HG03039 (cell line): ENCODE measurements at regions not wholly inside any gene's neighbourhood (a gene's known extent, or its start where the extent isn't known, plus 50 kb on each side); places are given as distances from the start of the nearest gene placed in this dataset.

Source experiments
- ATAC-seq: cut with Tn5 transposase; IDR thresholded peaks from one replicate; pipeline ENCODE4 v1.9.1; 2021; ENCODE audit warnings: mild to moderate bottlenecking, moderate library complexity; ENCODE audit not compliant: unreplicated experiment

DNA sequence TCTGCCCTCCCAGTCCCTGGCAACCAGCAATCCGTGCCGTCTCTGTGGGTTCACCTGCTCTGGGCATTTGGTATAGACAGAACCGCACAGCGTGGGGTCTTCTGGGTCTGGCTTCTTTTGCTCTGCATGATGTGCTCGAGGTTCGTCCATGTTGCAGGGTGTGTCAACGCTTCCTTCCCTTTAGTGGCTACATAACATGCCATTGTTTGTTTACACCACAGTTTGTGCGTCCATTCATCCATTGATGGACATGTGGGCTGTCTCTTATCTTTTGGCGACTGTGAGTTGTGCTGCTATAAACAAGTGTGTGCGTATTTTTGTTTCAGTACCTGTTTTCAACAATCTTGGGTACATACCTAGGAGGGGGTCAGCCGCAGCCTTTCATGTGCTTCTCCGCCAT, 149.5 kb upstream of the RPS6KA2 start:
- no peak for ATAC-seq

- ATAC-seq, result no peak
Observed at GRCh38 chr6:166775923-166776220, 148.8 kb upstream of the RPS6KA2 start.

- ATAC-seq, result no peak
Observed at GRCh38 chr6:166775180-166775922, 148.3 kb upstream of the RPS6KA2 start.

DNA sequence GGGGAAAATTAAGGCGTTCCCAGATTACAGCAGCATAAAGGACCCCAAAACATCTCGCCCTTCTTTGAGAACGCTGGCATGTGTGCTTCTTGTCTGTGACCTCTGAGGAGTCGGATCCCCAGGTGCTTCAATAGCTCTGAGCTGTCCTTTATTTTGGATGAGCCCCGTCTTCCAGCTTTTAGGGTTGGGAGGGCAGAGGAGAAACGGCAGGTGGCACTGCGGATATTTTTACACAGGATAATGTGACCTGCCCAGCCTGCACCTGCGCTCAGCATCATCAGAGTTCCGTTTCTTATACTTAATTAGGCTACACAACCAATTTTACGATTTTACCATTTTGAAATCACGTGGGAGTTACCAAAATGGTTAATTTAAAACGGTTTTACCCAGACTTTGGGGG, 147.7 kb upstream of the RPS6KA2 start:
- no peak for ATAC-seq

DNA sequence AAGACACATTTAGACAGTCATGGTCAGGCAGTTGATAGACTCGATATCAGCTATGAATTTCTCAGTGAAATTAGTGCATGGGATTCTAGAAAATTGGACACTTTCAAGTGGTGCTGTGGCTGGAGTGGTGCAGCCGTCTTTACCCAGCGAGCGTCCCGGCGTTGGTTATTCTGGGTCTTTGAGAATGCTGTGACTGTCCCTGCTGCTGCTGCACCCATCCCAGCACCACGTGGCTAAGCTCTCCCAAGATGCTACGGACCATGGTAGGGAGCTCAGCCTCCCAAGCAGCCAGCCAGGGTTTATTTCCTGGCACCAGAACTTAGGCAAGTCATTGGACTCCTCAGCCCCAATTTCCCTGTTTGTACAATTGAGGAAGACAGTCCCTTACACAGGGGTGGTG, 147.2 kb upstream of the RPS6KA2 start:
- no peak for ATAC-seq

DNA sequence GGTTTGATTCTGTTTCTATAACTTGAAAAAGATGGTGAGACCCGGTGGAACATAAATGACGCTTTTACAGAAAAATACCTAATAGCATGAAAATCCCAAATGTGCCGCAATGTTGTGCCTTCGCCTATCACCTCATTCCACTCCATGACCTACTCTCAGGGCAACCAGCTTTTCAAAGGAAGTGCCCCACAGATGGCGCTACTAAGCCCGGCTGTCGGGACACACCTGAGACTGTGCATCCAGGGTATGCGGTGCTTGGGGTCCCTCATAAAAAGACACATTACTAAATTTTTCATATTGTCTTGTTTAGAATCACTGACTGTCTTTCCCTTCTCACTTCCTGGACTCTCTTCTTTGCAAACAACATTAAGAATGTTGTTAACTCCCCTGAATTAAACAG, 145.5 kb upstream of the RPS6KA2 start:
- ATAC-seq, result no peak

DNA sequence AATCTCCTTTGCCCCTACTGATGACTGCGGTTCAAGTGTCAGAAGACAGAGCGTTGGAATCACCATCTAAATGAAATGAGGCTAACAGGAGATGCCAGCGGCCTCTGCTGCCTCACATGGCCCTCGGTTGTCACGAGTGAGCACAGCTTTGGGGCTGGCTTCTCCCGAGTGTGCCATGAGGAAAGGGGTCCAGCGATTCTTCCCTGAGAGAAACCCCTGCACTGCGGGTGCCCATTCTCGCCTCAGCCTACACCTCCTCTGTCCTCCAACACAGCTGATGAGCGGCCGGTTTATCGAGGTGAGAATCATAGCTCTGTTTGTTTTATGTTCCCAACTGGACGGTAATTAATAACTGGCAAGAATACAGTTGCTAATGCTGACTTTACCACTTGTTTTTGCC, 144.7 kb upstream of the RPS6KA2 start:
- ATAC-seq, result no peak

DNA sequence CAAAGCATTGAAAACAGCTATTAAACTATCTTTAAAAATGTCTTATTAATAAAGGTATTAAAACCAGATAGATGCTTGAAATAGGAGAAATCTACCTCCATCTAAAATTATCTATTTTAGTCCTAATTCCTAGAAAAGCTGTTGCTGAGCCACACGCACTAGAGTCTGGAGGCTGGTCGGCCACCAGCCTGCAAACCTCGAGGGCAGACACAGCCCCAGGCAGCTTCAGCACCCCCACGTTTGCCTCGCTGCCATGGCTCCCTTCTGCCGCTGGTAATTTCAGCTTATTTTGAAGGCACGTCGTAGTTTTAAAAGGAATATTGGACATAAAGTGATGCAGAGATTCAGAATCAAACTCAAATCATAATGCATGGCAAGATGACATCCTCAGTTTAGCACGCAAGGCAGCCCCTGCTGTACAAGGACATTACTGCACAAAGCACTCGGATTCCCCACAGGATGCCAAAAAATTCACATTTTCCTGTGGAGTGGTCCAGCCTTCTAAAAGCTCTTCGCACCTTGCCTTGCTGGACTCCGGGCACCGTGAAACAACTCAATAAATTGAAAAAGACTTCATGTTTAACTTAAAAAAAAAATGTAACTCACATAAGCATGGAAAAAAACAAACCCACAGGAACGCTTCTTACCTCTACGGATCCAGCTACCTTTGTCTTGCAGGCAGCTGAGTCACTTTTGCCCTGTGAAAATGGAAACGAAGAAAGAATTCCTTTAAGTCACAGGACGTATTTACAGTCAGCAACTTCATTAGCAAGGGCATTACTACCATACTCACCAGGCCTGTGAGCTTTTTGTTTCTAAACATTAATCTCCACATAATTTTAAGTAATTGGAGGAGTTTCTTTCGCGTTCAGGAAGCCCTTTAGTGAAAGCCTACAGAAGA, 143.4 kb upstream of the RPS6KA2 start:
- no peak for ATAC-seq

GRCh38 chr6:166769648-166770047, 142.6 kb upstream of the RPS6KA2 start:
- no peak for ATAC-seq

DNA sequence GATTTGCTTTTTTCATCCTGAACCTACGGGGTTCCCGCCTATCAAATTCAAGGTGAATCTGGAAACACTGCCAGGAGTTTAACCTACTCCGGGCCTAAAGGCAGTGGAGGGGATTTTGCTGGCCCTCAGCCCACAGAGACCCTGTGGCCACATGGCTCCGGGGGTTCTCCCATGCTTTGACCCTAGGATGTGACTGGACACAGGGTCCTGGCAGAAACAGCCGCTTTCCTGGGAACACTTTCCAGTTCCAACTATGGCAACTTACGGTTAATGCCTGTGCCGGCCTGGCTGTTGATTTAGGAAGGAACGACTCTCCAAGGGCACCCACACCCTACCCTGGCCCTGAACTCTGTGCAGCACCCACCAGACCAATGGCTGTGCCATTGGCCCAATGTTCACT, 141.7 kb upstream of the RPS6KA2 start:
- ATAC-seq, result no peak

DNA sequence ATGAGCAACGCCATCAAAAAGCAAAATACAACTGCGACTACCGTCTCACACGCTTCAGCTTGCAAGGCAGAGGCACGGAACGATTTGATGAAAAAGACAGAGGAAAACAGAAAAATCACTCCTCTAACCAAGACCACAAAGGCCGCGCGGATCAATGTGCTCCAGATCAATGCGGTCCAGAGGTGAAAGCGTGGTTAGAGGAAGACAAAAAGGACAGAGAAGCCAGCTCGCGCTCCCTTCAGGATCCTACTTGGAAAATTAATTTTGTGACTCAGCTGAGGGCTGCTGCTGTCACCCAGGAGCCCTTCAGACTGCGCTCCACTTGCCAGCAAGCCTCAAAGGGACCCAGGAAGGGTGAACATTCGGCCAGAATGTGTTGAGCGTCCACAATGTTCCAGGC, 140.2 kb upstream of the RPS6KA2 start:
- ATAC-seq, result no peak

DNA sequence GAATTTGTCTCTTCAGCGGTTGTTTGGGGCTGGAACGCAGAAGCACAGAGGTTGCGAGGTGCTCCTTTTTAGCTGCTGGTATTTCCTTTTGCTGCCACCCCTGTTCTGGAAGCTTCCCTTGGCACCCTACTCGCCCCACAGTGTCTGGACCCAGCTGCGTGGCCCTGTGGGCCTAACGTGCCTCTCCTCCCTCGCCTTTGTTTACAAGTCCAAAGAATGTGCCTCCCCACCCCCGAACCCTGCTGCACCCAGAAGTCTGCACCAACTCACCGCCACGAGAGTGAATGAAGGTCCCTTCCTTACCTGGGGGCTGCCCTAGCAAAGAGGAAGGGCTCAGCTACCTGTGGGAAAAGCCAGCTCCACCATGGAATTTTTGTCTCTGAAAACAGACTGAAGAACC, 139.7 kb upstream of the RPS6KA2 start:
- ATAC-seq, result no peak

GRCh38 chr6:166765234-166765541, 138.1 kb upstream of the RPS6KA2 start:
- ATAC-seq, result no peak

GRCh38 chr6:166764473-166765233, 137.6 kb upstream of the RPS6KA2 start:
- no peak for ATAC-seq

DNA sequence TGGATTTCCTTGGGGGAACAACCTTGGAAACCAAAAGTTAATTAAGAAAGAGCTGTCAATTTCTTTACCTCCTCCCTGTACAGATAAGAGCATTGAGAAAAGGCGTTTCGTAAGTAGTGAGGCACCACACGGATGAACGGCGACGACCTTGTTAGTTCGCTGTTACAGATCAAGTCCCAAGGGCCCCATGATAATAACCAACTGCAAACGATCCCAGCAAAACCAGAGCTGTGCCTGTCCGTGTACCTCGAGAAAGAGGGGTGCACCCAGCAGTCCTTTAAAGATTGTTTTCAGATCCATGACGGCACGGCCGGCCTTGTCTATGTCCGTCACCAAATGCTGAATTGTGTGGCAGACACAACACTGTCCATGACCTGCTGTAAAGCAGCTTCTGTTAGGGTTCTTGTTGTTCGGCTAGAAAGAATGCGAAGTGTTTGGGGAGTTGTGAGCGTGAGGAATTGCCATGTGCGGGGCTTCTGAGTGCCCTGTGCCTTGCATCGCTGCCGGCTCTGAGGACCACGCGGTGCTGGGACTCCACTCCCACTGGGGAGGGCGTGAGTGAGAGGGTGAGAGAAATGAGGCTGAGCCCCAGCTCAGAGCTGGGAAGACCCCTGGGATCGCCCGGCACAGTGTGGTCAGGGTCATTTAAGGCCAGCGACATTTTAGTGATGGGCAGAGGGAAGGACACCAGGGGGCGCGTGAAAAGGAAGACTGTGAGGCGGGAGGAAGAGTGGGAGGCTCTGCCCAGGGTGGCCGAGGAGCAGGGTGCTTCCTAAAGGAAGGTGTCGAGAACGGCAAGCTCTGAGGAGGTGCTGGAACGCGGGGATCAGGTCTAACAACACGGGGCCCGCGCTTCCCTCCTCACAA, 136.8 kb upstream of the RPS6KA2 start:
- no peak for ATAC-seq

DNA sequence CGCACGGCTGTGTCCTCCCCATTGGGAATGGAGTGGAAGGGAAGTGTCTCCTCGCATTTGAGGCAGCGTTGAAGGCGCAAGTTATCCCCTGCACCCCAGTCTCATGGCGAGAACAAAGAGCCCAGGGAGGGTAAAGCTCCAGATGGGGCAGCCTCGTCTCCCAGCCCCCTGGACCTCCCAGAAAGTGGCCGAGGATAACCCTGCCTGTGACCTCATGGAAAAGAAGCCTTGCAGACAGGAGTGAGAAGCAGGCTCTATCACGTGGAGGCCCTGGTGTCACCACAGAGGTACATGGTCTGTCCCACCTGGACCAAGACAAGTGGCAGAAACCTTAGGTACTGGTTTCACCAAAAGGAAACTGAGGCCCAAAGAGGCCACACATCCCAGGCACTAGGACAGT, 134.8 kb upstream of the RPS6KA2 start:
- ATAC-seq, result no peak

- ATAC-seq, result no peak
Observed at GRCh38 chr6:166760288-166760687, 133.2 kb upstream of the RPS6KA2 start.

DNA sequence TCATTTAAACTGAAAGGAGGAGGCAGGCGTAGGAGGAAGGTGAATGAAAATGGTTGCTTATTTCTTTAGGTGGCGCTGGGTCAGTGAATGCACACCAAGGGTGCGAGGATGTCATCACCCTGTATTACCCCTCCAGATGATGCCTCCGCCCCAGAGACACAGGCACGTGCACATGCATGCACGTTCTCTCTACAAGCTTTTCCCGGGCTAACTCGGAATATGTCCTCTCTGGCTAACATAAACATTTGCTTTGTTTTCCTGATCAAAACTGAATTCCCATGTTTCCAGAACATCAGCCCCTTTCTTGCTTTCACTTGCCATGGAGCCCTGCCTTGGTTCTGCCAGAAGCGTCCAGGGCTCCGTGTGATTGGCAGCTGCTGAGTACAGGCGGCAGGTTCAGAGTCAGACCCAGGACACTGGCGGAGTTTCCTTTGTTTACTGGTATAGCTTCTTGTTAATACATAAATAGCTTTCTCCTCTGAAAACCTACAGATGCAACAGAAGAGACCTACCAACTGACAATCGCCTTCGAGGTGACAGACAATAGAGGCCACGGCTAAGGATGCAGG, 131.2 kb upstream of the RPS6KA2 start:
- ATAC-seq, result no peak

DNA sequence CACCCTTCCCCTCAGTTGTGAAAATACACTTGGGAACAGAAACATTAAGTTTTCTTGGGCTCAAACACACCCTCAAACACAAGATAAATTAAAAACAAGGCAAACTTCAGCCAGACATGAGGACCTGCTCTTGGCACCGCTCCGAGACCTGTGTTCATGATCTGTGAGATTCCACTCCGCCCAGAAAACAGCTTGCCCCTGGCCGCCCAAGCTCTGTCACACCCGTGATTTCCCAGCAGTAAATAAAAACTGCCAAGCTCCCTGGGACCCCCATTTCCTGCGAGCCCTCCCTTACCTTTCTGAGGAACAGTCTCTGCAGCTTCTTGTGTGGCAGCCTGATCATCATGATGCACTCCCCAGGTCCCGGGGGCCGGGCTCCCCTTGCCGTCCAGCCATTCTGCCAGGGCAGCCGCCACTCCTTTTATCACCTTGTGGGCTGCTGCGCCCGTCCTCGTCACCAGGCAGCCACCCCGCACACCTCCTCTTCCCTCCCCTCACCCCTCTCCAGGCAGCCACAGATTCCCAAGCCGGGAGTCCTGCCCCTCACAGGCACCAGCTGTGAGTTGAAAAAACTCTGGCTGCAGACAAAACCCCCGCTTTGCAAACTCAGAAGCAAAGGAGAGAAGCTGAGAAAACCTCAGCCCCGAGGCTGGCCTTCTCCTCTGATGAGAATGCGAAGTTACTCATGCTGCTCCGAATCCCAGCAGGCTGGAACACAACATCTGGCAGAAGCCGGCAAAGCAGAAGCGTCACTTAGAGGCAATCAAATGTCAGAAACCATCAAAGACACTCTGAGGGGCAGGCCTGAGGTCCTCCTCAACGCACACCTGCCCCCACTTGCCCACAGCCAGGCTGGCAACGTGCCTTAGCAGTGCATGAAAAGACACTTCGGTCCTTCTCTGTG, 130.4 kb upstream of the RPS6KA2 start:
- no peak for ATAC-seq
